ENCODE measurements at regions not wholly inside any gene's neighbourhood (a gene's known extent, or its start where the extent isn't known, plus 50 kb on each side); places are given as distances from the start of the nearest gene placed in this dataset.

- no peak for TF ChIP-seq POLR2A (IDR thresholded peaks at IDR 0.05; ENCODE audit: low read depth)
- no peak for TF ChIP-seq POLR2AphosphoS5 (IDR thresholded peaks at IDR 0.05)
These were observed 73.0 kb upstream of the PJA2 start for GRCh38 chr5:109482748-109483147.
